Fibroblast of lung (primary cell): ENCODE measurements at regions not wholly inside any gene's neighbourhood (a gene's known extent, or its start where the extent isn't known, plus 50 kb on each side); places are given as distances from the start of the nearest gene placed in this dataset.

Experiments used
- DNase-seq, 2 donors: peaks; one replicate each; pipeline versions ENCODE4 v3.0.0 to v3.0.0-alpha.2; 2010; ENCODE audit warnings: low read depth in 2 of 2
- H2AFZ ChIP-seq: 2 replicates; pipeline ENCODE4 v1.5.1; 2012; ENCODE audit warnings: low read length, control low read depth, inconsistent platforms
- H3K27ac ChIP-seq: 2 replicates; pipeline ENCODE4 v1.5.1; 2011; ENCODE audit warnings: low read length, control low read depth; ENCODE audit not compliant: insufficient read depth
- H3K27me3 ChIP-seq: 2 replicates; pipeline ENCODE4 v1.5.1; 2011; ENCODE audit warnings: mild to moderate bottlenecking, low read length; ENCODE audit not compliant: control insufficient read depth, insufficient read depth
- H3K36me3 ChIP-seq: 2 replicates; pipeline ENCODE4 v1.5.1; 2011; ENCODE audit warnings: low read length; ENCODE audit not compliant: control insufficient read depth, insufficient read depth
- H3K4me1 ChIP-seq: 2 replicates; pipeline ENCODE4 v1.5.1; 2011; ENCODE audit warnings: low read length; ENCODE audit not compliant: control insufficient read depth, insufficient read depth; ENCODE audit errors: extremely low read depth
- H3K4me2 ChIP-seq: 2 replicates; pipeline ENCODE4 v1.5.1; 2011; ENCODE audit warnings: low read length, control low read depth; ENCODE audit not compliant: insufficient read depth; ENCODE audit errors: extremely low read depth
- H3K4me3 ChIP-seq, 4 experiments: fragments of 200-600 bp in 1 of 4; sonication (generic) in 1 of 4; replicated peaks in 1 of 4; 2 replicates each; pipeline ENCODE4 v1.5.1; 2011 to 2016; ENCODE audit warnings: low read length in 4 of 4, low read depth in 3 of 4, mild to moderate bottlenecking in 3 of 4, control low read depth in 2 of 4, inconsistent platforms in 1 of 4, mixed read lengths in 1 of 4; ENCODE audit not compliant: insufficient read depth in 1 of 4; ENCODE audit errors: control extremely low read depth in 1 of 4
- H3K79me2 ChIP-seq: 2 replicates; pipeline ENCODE4 v1.5.1; 2012; ENCODE audit warnings: mild to moderate bottlenecking, low read length, inconsistent platforms; ENCODE audit not compliant: control insufficient read depth, insufficient read depth
- H3K9ac ChIP-seq: 2 replicates; pipeline ENCODE4 v1.5.1; 2011; ENCODE audit warnings: mild to moderate bottlenecking, low read length, control low read depth; ENCODE audit not compliant: insufficient read depth
- H3K9me3 ChIP-seq: 2 replicates; pipeline ENCODE4 v1.5.1; 2012; ENCODE audit warnings: low read depth, low read length; ENCODE audit not compliant: control insufficient read depth, insufficient read depth
- H4K20me1 ChIP-seq: 2 replicates; pipeline ENCODE4 v1.5.1; 2011; ENCODE audit warnings: low read length; ENCODE audit not compliant: control insufficient read depth, insufficient read depth; ENCODE audit errors: extremely low read depth
- EZH2 ChIP-seq: IDR thresholded peaks from 2 replicates; pipeline ENCODE4 v1.5.1; 2012; ENCODE audit warnings: low read length, control low read depth, mild to moderate bottlenecking; ENCODE audit errors: missing control alignments
- TF ChIP-seq, protein P1 (sequence below), 2 donors: IDR thresholded peaks in 1 of 2; conservative IDR thresholded peaks in 1 of 2; 1 replicate in 1 of 2; 2 replicates in 1 of 2; pipeline ENCODE4 v1.5.1; 2011 to 2012; ENCODE audit warnings: low read length in 2 of 2, control low read depth in 1 of 2, inconsistent platforms in 1 of 2, low read depth in 1 of 2, mild to moderate bottlenecking in 1 of 2

DNA sequence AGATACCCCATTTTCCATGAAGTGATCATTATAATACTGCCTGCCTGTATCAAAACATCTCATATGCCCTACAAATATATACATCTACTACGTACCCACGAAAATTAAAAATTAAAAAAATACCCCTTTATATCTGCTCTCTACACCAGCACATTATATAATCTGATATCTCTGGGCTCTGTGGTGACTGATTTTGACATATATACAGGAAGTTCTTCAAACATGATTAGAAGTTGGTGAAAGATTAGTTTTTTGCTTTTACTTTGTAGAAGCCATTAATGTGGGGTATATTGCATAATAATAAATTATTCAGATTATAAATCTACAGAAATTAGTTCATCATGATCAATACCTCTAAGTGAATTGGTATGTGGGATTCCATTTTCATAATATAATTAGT is 126.7 kb upstream of the MDM1 start:
- Histone ChIP-seq H2AFZ (no peak overlapping the region), H3K9ac (no peak overlapping the region), H3K4me1 (no peaks in the 10 kb centered on the region), H3K4me3 (no peak overlapping the region), H3K4me2 (no peak overlapping the region), H4K20me1 (no peaks in the 10 kb centered on the region), H3K9me3 (no peaks in the 10 kb centered on the region), H3K79me2 (no peaks in the 10 kb centered on the region), H3K27ac (no peak overlapping the region), H3K27me3 (no peaks in the 10 kb centered on the region), H3K36me3 (no peaks in the 10 kb centered on the region)
- TF ChIP-seq, protein P1, sequence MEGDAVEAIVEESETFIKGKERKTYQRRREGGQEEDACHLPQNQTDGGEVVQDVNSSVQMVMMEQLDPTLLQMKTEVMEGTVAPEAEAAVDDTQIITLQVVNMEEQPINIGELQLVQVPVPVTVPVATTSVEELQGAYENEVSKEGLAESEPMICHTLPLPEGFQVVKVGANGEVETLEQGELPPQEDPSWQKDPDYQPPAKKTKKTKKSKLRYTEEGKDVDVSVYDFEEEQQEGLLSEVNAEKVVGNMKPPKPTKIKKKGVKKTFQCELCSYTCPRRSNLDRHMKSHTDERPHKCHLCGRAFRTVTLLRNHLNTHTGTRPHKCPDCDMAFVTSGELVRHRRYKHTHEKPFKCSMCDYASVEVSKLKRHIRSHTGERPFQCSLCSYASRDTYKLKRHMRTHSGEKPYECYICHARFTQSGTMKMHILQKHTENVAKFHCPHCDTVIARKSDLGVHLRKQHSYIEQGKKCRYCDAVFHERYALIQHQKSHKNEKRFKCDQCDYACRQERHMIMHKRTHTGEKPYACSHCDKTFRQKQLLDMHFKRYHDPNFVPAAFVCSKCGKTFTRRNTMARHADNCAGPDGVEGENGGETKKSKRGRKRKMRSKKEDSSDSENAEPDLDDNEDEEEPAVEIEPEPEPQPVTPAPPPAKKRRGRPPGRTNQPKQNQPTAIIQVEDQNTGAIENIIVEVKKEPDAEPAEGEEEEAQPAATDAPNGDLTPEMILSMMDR (conservative IDR thresholded peaks at IDR 0.05 in 1 of 2, IDR thresholded peaks at IDR 0.05 in 1 of 2; ENCODE audit: low read depth in 1 of 2, low read length in 2 of 2), result no peak
- TF ChIP-seq EZH2, result no peak
- DNase-seq, result no peak

DNA sequence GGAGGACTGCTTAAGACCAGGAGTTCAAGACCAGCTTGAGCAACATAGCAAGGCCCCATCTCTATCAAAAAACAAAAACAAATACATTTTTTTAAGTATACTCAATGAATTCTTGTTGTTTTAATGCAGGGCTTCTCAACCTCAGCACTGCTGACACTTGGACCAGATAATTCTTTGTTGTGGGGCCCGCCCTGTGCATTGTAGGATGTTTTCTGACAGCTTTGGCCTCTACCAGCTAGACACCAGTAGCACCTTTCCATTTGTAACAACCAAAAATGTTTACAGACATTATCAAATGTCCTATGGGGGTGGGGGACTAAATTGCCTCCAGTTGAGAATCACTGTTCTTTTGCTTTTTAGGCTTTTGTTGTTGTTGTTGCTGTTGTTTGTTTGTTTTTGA is 128.1 kb upstream of the MDM1 start:
- Histone ChIP-seq H2AFZ (no peak overlapping the region), H3K79me2 (no peaks in the 10 kb centered on the region)

DNA sequence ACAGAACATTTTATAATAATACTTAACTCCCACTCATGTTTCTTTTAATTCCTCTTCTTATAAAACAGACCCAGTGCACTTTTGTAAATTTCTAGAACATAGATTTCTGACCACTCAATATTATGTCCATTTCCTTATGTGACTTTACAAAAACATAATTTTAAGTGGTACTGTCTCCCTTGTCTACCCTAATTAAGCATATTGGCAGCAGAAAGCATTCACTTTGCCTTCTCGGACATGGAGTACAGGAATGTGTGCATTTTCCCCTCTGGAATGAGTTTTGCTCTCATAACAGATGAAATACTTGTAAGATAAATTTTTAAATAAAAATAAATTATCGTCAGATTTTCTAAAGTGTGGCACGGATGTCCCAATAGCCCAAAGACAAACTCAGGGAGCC is 129.5 kb upstream of the MDM1 start:
- no peaks in the 10 kb centered on the region for H4K20me1 ChIP-seq
- TF ChIP-seq, protein P1 (conservative IDR thresholded peaks at IDR 0.05 in 1 of 2, IDR thresholded peaks at IDR 0.05 in 1 of 2; ENCODE audit: low read depth in 1 of 2, low read length in 2 of 2), result no peak
- TF ChIP-seq EZH2, result no peak
- H3K27ac ChIP-seq, result no peak overlapping the region
- H3K9ac ChIP-seq, result no peak overlapping the region
- H3K79me2 ChIP-seq, result no peaks in the 10 kb centered on the region
- H3K36me3 ChIP-seq, result no peaks in the 10 kb centered on the region
- no peak overlapping the region for H2AFZ ChIP-seq
- no peaks in the 10 kb centered on the region for H3K27me3 ChIP-seq
- H3K9me3 ChIP-seq, result no peaks in the 10 kb centered on the region
- DNase-seq, result no peak
- no peaks in the 10 kb centered on the region for H3K4me1 ChIP-seq
- no peak overlapping the region for H3K4me3 ChIP-seq
- H3K4me2 ChIP-seq, result no peak overlapping the region

More for the DNA sequence above, 128.1 kb upstream of the MDM1 start:
- H4K20me1 ChIP-seq, result no peaks in the 10 kb centered on the region
- no peak for DNase-seq
- H3K9me3 ChIP-seq, result no peaks in the 10 kb centered on the region
- H3K27me3 ChIP-seq, result no peaks in the 10 kb centered on the region
- no peaks in the 10 kb centered on the region for H3K36me3 ChIP-seq
- H3K4me1 ChIP-seq, result no peaks in the 10 kb centered on the region
- no peak overlapping the region for H3K4me2 ChIP-seq
- no peak overlapping the region for H3K4me3 ChIP-seq
- H3K27ac ChIP-seq, result no peak overlapping the region
- no peak overlapping the region for H3K9ac ChIP-seq
- TF ChIP-seq EZH2, result no peak
- TF ChIP-seq, protein P1 (conservative IDR thresholded peaks at IDR 0.05 in 1 of 2, IDR thresholded peaks at IDR 0.05 in 1 of 2; ENCODE audit: low read depth in 1 of 2, low read length in 2 of 2), result no peak
